Fibroblast of the aortic adventitia (primary cell): ENCODE measurements at regions not wholly inside any gene's neighbourhood (a gene's known extent, or its start where the extent isn't known, plus 50 kb on each side); places are given as distances from the start of the nearest gene placed in this dataset.

ENCODE experiments used
- DNase-seq: peaks from one replicate; pipeline ENCODE4 v3.0.0-alpha.2; 2010; ENCODE audit warnings: low read depth
- H3K4me3 ChIP-seq: 2 replicates; pipeline ENCODE4 v1.5.1; 2011; ENCODE audit warnings: low read depth, mild to moderate bottlenecking, control low read depth, low read length, moderate library complexity
- CTCF ChIP-seq: IDR thresholded peaks from 2 replicates; pipeline ENCODE4 v1.5.1; 2011; ENCODE audit warnings: mild to moderate bottlenecking, low read length, control low read depth, inconsistent platforms; ENCODE audit not compliant: insufficient read depth

- TF ChIP-seq CTCF = peak; percentile 63
- DNase-seq = peak; percentile 23
- H3K4me3 ChIP-seq = no peak overlapping the region
Measured at GRCh38 chr4:137610960-137611359, 78.7 kb upstream of the PCDH18 start.

- DNase-seq = peak; percentile 56
- no peak overlapping the region for H3K4me3 ChIP-seq
- no peak for TF ChIP-seq CTCF
Measured at GRCh38 chr4:137609718-137610430, 77.6 kb upstream of the PCDH18 start.

GRCh38 chr4:137608085-137608484, 75.8 kb upstream of the PCDH18 start:
- no peak for TF ChIP-seq CTCF
- H3K4me3 ChIP-seq = no peak overlapping the region
- no peak for DNase-seq

GRCh38 chr4:137602436-137602835, 70.1 kb upstream of the PCDH18 start:
- TF ChIP-seq CTCF = no peak
- no peak overlapping the region for H3K4me3 ChIP-seq
- DNase-seq = no peak

GRCh38 chr4:137601934-137602333, 69.6 kb upstream of the PCDH18 start:
- DNase-seq = no peak
- H3K4me3 ChIP-seq = no peak overlapping the region
- TF ChIP-seq CTCF = no peak

GRCh38 chr4:137599734-137600133, 67.4 kb upstream of the PCDH18 start:
- no peak for TF ChIP-seq CTCF
- H3K4me3 ChIP-seq = no peak overlapping the region
- DNase-seq = no peak
